ENCODE measurements at regions not wholly inside any gene's neighbourhood (a gene's known extent, or its start where the extent isn't known, plus 50 kb on each side); places are given as distances from the start of the nearest gene placed in this dataset.

GRCh38 chr3:87147562-87147961 lies 79.5 kb upstream of the CHMP2B start:
- no peak for TF ChIP-seq POLR2A (IDR thresholded peaks at IDR 0.05)
- TF ChIP-seq CTCF (IDR thresholded peaks at IDR 0.05) = no peak
